Choroid plexus epithelial cell (primary cell): ENCODE measurements at regions not wholly inside any gene's neighbourhood (a gene's known extent, or its start where the extent isn't known, plus 50 kb on each side); places are given as distances from the start of the nearest gene placed in this dataset.
"Not testable (repeated sequence)": the region's sequence is repeated elsewhere in the genome, so short reads cannot be mapped to it uniquely, and the experiment has no call there.

Experiments
- DNase-seq: peaks from one replicate; pipeline ENCODE4 v3.0.0-alpha.2; 2010; ENCODE audit warnings: low read depth
- H3K4me3 ChIP-seq: 2 replicates; pipeline ENCODE4 v1.5.1; 2011; ENCODE audit warnings: low read depth, mild to moderate bottlenecking, control low read depth, low read length, moderate library complexity
- TF ChIP-seq, protein P1 (sequence below): conservative IDR thresholded peaks from 2 replicates; pipeline ENCODE4 v1.5.1; 2011; ENCODE audit warnings: low read depth, mild to moderate bottlenecking, control low read depth, inconsistent platforms, low read length, moderate library complexity

DNA sequence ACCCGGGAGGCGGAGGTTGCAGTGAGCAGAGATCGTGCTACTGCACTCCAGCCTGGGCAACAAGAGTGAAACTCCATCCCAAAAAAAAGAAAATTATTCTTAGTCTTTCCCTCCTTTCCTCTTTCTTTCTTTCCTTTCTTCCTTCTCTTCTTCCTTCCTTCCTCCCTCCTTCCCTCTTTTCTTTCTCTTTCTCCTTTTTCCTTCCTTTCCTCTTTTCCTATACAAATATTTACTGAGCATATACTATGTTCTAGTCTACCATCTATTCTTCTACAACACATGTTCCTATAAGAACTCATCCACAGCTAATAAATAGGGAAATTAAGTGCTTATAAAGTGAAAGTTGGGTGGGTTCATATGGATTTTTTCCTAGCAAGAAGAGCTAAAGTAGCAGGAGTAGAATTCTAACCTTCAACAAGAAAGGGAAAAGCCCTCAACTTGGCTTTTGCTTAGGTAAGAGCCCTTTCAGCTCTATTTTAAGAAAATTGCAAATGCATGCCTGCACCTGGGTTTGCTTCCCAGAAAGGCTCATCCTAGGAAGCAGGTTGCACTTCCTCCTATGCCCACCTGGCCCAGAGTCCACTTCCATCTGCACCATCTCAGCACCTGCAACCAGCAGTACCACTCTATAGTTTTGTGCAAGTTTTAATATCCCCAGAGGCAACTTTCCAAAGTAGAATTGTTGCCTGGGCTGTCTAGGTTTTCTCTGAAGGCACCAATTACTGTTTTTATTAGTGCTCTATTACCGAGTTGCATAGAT lies 122.0 kb upstream of the CCND2 start:
- no peak overlapping the region for H3K4me3 ChIP-seq
- no peak for DNase-seq
- TF ChIP-seq, protein P1, sequence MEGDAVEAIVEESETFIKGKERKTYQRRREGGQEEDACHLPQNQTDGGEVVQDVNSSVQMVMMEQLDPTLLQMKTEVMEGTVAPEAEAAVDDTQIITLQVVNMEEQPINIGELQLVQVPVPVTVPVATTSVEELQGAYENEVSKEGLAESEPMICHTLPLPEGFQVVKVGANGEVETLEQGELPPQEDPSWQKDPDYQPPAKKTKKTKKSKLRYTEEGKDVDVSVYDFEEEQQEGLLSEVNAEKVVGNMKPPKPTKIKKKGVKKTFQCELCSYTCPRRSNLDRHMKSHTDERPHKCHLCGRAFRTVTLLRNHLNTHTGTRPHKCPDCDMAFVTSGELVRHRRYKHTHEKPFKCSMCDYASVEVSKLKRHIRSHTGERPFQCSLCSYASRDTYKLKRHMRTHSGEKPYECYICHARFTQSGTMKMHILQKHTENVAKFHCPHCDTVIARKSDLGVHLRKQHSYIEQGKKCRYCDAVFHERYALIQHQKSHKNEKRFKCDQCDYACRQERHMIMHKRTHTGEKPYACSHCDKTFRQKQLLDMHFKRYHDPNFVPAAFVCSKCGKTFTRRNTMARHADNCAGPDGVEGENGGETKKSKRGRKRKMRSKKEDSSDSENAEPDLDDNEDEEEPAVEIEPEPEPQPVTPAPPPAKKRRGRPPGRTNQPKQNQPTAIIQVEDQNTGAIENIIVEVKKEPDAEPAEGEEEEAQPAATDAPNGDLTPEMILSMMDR, result no peak

DNA sequence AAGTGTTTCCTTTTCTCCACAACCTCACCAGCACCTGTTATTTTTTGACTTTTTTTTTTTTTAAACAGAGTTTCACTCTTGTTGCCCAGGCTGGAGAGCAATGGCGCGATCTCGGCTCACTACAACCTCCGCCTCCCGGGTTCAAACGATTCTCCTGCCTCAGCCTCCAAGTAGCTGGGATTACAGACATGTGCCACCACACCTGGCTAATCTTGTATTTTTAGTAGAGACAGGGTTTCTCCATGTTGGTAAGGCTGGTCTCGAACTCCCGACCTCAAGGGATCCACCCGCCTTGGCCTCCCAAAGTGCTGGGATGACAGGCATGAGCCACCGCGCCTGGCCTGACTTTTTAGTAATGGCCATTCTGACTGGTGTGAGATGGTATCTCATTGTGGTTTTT lies 123.2 kb upstream of the CCND2 start:
- DNase-seq, result not testable (repeated sequence)

DNA sequence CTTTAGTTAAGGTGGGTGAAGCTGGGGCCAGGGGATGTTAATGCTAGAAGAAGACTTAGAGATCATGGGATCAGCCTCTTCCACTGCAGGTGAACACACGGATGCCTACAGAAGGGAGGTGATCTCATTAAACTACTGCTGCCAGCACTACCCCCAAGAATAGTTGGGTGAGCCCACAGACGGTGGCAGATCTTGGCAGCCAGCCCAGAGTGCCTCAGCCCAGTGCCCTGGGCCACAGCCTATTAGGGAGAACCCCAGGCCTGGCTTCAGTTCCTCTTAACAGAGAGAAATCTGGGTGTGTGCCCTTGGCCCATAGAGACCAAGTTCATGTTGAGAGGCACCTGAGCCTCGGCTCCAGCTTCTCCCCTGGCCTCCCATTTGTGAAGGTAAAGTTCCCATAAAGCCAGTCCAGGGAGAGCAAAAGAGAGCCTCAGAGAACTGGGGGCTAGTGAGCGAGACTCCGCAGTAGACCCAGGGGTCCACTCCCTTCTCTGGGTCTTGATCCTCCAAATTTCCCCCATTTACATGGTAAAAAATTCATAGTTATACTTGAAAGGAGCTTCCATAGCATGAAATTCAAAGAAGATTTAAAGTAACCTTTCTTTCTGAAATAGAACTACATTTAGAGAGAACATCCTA lies 125.0 kb upstream of the CCND2 start:
- TF ChIP-seq, protein P1, result no peak
- no peak for DNase-seq
- no peak overlapping the region for H3K4me3 ChIP-seq

More for the DNA sequence above, 123.2 kb upstream of the CCND2 start:
- H3K4me3 ChIP-seq, result not testable (repeated sequence)

DNA sequence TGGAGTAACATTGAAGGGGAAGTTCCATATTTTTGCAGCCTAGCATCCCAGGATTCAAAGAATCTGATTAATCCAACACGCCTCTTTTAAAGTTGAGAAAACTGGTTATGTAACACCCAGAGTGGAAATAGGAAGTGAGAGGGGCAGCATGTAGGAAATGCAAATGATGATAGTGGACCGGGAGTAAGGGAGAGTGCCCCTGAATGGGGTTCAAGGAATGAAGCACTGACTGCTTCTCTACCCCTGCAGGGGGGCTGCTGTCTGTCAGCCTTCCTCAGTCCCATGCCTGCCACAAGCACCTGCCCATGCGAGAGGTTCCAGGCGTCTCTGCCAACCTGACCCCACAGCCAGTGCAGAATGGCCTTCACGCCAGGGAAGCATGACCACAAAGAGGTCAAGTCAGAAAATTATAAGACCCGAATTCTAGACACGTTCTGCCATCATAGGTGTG lies 126.5 kb upstream of the CCND2 start:
- H3K4me3 ChIP-seq, result no peak overlapping the region
- DNase-seq, result no peak
- TF ChIP-seq, protein P1, result no peak

DNA sequence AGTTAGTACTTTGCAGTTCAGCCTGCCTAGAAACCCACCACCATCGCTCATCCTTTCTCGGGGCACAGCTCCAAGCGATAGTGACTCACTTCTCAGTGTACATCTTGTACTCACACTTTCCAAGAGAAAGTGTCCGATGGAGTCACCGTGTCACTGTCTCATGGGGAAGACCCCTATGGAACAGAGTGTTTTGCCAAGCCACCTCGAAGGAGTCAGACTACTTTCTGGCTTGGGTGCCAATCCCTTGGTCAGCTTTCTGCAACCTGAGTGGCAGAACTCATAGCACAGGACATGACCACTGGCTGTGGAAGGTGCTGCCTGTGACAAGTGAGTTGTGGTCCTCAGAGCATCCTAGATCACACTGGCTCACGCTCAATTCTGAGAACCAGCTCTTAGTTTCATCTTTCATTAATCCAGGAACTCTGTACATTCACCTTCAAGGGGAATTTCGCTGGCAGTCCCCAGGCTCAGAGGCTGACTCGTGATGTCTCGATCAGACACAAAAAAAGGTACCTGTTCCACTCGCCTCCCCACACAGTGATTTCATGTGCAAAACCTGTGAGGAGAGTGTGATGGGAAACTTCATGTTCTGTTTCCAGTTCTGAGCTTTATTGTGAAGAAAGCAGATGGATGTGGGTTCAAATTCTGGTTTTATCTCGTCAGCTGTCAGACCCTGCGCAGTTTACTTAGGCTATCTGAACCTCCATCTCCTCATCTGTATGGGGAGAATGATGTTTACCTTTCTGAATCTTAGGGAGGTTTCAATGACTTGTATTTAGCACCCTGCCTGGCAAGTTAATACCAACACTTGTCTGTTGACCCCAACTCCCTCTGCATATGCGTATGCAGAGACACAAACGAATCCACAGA lies 127.3 kb upstream of the CCND2 start:
- TF ChIP-seq, protein P1, result no peak
- H3K4me3 ChIP-seq, result no peak overlapping the region
- no peak for DNase-seq

DNA sequence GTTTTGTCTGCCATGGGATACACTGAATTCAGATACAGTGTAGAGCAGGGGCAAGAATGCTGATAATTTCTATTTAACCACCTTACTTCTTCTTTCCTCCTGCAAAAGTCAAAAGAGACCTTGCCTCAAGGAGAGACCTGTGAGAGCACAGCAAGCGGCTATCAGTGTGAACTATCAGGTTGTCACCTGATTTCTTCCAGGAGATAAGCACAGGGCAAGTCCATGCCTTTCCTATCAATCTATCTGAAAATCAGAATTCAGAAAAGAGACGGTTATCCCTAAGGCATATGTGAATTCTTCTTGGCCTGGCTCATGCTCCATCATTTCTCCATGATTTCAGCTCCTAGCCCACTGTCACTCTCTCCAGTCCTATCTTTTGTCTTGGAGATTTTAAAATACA lies 128.9 kb upstream of the CCND2 start:
- DNase-seq, result no peak
- H3K4me3 ChIP-seq, result no peak overlapping the region
- TF ChIP-seq, protein P1, result no peak

DNA sequence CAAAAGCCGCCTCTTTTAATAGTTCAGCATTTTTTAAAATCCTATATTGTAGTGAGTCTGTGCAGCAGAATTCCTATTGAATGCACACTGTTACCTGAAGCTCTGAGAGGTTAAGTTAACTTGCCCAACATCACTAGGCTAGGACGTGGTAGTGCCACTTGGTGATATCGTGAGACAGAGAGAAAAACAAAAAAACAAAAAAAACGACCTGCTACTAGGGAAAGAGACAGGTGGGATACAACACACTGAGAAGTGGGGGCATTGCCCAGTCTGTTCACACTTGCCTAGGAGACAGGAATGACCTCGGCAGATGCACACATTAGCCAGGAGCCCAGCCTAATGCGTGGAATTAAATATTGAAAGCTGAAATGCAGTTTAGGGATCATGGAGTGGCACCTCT lies 129.7 kb upstream of the CCND2 start:
- no peak overlapping the region for H3K4me3 ChIP-seq
- TF ChIP-seq, protein P1, result no peak
- no peak for DNase-seq
